ENCODE measurements at regions not wholly inside any gene's neighbourhood (a gene's known extent, or its start where the extent isn't known, plus 50 kb on each side); places are given as distances from the start of the nearest gene placed in this dataset.

- no peak overlapping the region for H3K23ac ChIP-seq (ENCODE audit: insufficient read length, low read depth, low read length)
These were observed 80.5 kb downstream of the MID1IP1 start for GRCh38 chrX:38881727-38882126.

More at GRCh38 chrX:38881727-38882126, 80.5 kb downstream of the MID1IP1 start:
- Mint-ChIP-seq H3K4me1 (peaks cover 9 to 13% of the 10 kb centered on the region in 2 experiments), H3K27me3 (ENCODE audit: low read depth) (no peaks in the 10 kb centered on the region; the same call in 1 of the 2 replicates), H3K9me3 (peaks cover 56 to 67% of the 10 kb centered on the region in 2 experiments), H3K36me3 (ENCODE audit: insufficient read depth in 1 of 3, low read depth in 3 of 3) (peaks cover 0 to 4% (median 4%) of the 10 kb centered on the region in 3 experiments; a peak in 4 of 7 replicates), H3K27ac (no peak overlapping the region), H3K4me3 (no peak overlapping the region)
- H3K27ac ChIP-seq (ENCODE audit: insufficient read length, low read depth, low read length), result no peak overlapping the region
- H3K79me2 ChIP-seq (ENCODE audit: insufficient read depth, low read length), result no peaks in the 10 kb centered on the region
- no peak overlapping the region for H3T11ph ChIP-seq (ENCODE audit: low read length)
- DNase-seq, result no peak
- H2BK15ac ChIP-seq (ENCODE audit: low read depth, low read length), result no peak overlapping the region
- peaks cover 3% of the 10 kb centered on the region for H3K9me3 ChIP-seq (ENCODE audit: control insufficient read depth, low read depth, low read length)
- no peak overlapping the region for H3K4me2 ChIP-seq (ENCODE audit: insufficient read depth, insufficient read length, low read length)
- no peak overlapping the region for H2BK20ac ChIP-seq (ENCODE audit: low read depth, low read length, poor library complexity, severe bottlenecking)
- no peaks in the 10 kb centered on the region for H4K20me1 ChIP-seq (ENCODE audit: control insufficient read depth, insufficient read depth, insufficient read length)
- TF ChIP-seq, protein P1, sequence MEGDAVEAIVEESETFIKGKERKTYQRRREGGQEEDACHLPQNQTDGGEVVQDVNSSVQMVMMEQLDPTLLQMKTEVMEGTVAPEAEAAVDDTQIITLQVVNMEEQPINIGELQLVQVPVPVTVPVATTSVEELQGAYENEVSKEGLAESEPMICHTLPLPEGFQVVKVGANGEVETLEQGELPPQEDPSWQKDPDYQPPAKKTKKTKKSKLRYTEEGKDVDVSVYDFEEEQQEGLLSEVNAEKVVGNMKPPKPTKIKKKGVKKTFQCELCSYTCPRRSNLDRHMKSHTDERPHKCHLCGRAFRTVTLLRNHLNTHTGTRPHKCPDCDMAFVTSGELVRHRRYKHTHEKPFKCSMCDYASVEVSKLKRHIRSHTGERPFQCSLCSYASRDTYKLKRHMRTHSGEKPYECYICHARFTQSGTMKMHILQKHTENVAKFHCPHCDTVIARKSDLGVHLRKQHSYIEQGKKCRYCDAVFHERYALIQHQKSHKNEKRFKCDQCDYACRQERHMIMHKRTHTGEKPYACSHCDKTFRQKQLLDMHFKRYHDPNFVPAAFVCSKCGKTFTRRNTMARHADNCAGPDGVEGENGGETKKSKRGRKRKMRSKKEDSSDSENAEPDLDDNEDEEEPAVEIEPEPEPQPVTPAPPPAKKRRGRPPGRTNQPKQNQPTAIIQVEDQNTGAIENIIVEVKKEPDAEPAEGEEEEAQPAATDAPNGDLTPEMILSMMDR (conservative IDR thresholded peaks at IDR 0.05), result no peak
- H2BK120ac ChIP-seq (ENCODE audit: low read depth, low read length, poor library complexity, severe bottlenecking), result no peak overlapping the region
- H3K14ac ChIP-seq (ENCODE audit: insufficient read depth, low read length), result no peak overlapping the region
- H3K23me2 ChIP-seq (ENCODE audit: insufficient read length, low read depth, low read length, poor library complexity, severe bottlenecking), result no peaks in the 10 kb centered on the region
- WGBS (ENCODE audit: extremely low coverage, insufficient read length, low lambda C conversion rate), result no CpG with 5 or more reads among the region's 4 CpGs
- no peaks in the 10 kb centered on the region for H3K27me3 ChIP-seq (ENCODE audit: insufficient read depth, low read length)
- H2BK5ac ChIP-seq (ENCODE audit: insufficient read length, low read length), result no peak overlapping the region
- no peak overlapping the region for H2AFZ ChIP-seq (ENCODE audit: low read length)
- H3K4me1 ChIP-seq (ENCODE audit: insufficient read depth, low read length), result peaks cover 3% of the 10 kb centered on the region; the same call in 1 of the 2 replicates
- no peak overlapping the region for H4K8ac ChIP-seq (replicated peaks; ENCODE audit: insufficient read length, low read depth, low read length)
- H4K5ac ChIP-seq (ENCODE audit: insufficient read length, low read depth, low read length), result no peak overlapping the region
- no peaks in the 10 kb centered on the region for H3K79me1 ChIP-seq (ENCODE audit: insufficient read depth, low read depth, low read length, poor library complexity, severe bottlenecking)
- no peak overlapping the region for H3K4ac ChIP-seq (ENCODE audit: low read depth, low read length)
- no peak overlapping the region for H3K18ac ChIP-seq (ENCODE audit: insufficient read length, low read depth, low read length)
- H4K91ac ChIP-seq (ENCODE audit: insufficient read length, low read depth, low read length), result no peak overlapping the region
- H2BK12ac ChIP-seq (ENCODE audit: insufficient read length, low read depth, low read length), result no peak overlapping the region
- no peak overlapping the region for H3K9ac ChIP-seq (ENCODE audit: extremely low read depth, insufficient read length, low read length)
- H3K56ac ChIP-seq (ENCODE audit: insufficient read length, low read depth, low read length), result no peak overlapping the region
- H2AK5ac ChIP-seq (ENCODE audit: insufficient read length, low read length), result no peak overlapping the region

Data from H9 (cell line).